Activated B cell treated with CpG ODN at 0.5 μM for 24 hours (primary cell): ENCODE measurements at regions not wholly inside any gene's neighbourhood (a gene's known extent, or its start where the extent isn't known, plus 50 kb on each side); places are given as distances from the start of the nearest gene placed in this dataset.

Experiments
- ATAC-seq: fragments of 200-7000 bp; cut with Tn5 transposase; one replicate; pipeline ENCODE4 v1.10.0; 2021; ENCODE audit warnings: low read depth, mild to moderate bottlenecking, moderate library complexity
- CTCF ChIA-PET: fragments of 350-600 bp; sonication (Branson Sonifier 250); formaldehyde crosslinking; loops from one replicate; lab custom pipeline; 2021; ENCODE audit warnings: antibody characterized with exemption; lab: Charles Lee
- POLR2A ChIA-PET: fragments of 350-600 bp; sonication (Branson Sonifier 250); formaldehyde crosslinking; loops from one replicate; lab custom pipeline; 2021; ENCODE audit warnings: antibody characterized with exemption; lab: Charles Lee
- DNase-seq: peaks from one replicate; pipeline ENCODE4 v3.0.0; 2022
- H3K27ac Mint-ChIP-seq: one replicate; pipeline ENCODE4 v1.8.0; 2020; ENCODE audit warnings: mixed read lengths
- H3K27me3 Mint-ChIP-seq: one replicate; pipeline ENCODE4 v1.8.0; 2021; ENCODE audit warnings: mixed read lengths
- H3K36me3 Mint-ChIP-seq: one replicate; pipeline ENCODE4 v1.8.0; 2021; ENCODE audit warnings: low read depth, mixed read lengths
- H3K4me1 Mint-ChIP-seq: one replicate; pipeline ENCODE4 v1.8.0; 2021; ENCODE audit warnings: mixed read lengths
- H3K4me3 Mint-ChIP-seq: one replicate; pipeline ENCODE4 v1.8.0; 2020; ENCODE audit warnings: mild to moderate bottlenecking, mixed read lengths
- H3K9me3 Mint-ChIP-seq: one replicate; pipeline ENCODE4 v1.8.0; 2020; ENCODE audit warnings: mixed read lengths
- CTCF ChIP-seq: fragments of 200-600 bp; IDR thresholded peaks from one replicate; pipeline ENCODE4 v1.8.0; 2022; ENCODE audit warnings: antibody characterized with exemption, mild to moderate bottlenecking
- intact Hi-C: fragments of 100-400 bp; cut with micrococcal nuclease; formaldehyde crosslinking; loops from one replicate; pipeline ENCODE4 v1.15.1; 2024

- Mint-ChIP-seq H3K4me1 (peaks cover 11% of the 10 kb centered on the region), H3K27me3 (peaks cover 4% of the 10 kb centered on the region), H3K36me3 (no peaks in the 10 kb centered on the region), H3K4me3 (no peak overlapping the region), H3K9me3 (no peaks in the 10 kb centered on the region), H3K27ac (no peak overlapping the region)
- intact Hi-C loops, result no loop called here
- CTCF ChIA-PET, result no interaction called here
- POLR2A ChIA-PET, result no interaction called here
- no peak for TF ChIP-seq CTCF
- ATAC-seq (no peak), DNase-seq (no peak)
Observed at GRCh38 chr5:82745016-82745415, 332.2 kb downstream of the TMEM167A start.

DNA sequence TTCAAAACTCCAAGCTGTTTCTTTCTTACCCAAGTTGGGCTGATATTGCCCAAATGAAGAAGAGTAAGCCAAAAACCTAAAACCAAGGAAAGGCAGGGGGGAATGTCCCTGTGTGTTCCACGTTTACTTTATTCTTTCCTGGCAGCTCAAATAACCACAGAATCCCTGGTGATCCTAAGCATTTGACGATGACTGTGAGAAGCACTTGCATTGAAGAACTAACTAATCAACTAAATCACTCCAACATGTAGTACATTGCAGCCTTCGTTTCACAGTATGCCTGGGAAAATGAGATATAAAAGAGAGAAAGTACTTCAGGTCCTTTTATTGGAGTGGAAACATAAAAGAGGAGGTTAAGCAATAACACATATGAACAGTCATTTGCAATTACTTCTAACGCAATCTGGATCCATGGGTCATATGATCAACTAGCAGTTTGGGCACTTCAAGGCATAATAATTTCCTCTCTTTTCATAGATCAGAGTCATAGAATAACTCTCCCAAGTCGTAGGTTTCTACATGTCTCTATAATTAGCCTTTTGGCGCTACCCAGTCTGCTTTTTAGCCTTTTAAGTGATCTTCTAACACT is 338.4 kb downstream of the TMEM167A start:
- POLR2A ChIA-PET, result no interaction called here
- no peak for DNase-seq
- ATAC-seq, result no peak
- no peaks in the 10 kb centered on the region for H3K36me3 Mint-ChIP-seq
- no peaks in the 10 kb centered on the region for H3K27me3 Mint-ChIP-seq
- no peak overlapping the region for H3K4me3 Mint-ChIP-seq
- intact Hi-C loops, result no loop called here
- no peak overlapping the region for H3K27ac Mint-ChIP-seq
- CTCF ChIA-PET, result no interaction called here
- H3K4me1 Mint-ChIP-seq, result no peaks in the 10 kb centered on the region
- no peak for TF ChIP-seq CTCF
- H3K9me3 Mint-ChIP-seq, result no peaks in the 10 kb centered on the region

DNA sequence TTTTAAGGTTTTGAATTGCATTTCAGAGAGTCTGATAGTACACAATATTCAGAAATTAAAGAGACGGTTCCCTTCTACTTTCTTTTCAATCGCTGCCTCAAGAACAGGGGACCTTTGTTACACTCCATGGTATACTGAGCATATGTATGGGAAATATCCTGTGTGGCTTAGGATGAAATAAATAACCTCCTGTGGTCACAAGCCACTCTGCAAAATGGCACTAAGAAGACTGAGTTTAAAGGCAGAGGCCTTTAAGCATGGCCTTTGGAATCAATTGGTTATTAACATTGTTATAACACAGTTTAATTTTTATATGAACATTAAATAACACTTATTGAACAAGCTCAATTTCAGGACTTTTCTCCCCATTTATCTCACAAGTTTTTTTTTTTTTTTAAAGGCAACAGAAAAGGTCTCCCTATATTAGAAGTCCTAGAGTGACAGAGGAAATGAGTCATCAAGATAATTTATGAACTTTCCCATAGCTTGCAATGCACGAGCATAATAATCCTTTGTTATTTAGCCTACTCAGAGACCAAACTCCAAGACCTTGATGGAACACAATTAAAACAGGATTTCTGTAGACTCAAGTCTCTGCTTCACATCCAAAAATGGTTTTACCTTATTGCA is 341.9 kb downstream of the TMEM167A start:
- Mint-ChIP-seq H3K27me3 (no peaks in the 10 kb centered on the region), H3K36me3 (no peaks in the 10 kb centered on the region), H3K4me3 (no peak overlapping the region), H3K9me3 (peaks cover 3% of the 10 kb centered on the region), H3K27ac (no peak overlapping the region), H3K4me1 (no peaks in the 10 kb centered on the region)
- ChIA-PET POLR2A (no interaction called here), CTCF (no interaction called here)
- no peak for TF ChIP-seq CTCF
- intact Hi-C loops, result no loop called here
- DNase-seq (no peak), ATAC-seq (no peak)

DNA sequence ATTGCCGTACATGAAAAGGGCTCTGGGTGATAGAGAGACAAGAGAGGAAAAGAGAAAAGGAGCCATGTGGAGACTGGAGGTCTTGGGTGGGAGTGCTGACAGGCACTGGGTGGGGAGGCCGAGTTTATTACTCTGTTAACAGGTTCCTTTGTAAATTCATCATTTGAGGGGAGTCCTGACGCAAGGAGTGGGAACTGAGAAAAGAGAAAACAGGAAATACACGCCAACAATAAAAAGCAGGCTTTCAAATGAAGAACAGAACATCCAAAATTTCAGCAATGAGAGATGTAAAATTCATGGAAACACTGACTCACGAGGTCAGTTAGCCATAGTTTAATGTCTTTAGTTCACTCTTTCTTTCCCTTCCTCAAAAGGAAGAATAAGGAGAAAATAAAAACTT is 342.8 kb downstream of the TMEM167A start:
- peaks cover 3% of the 10 kb centered on the region for H3K9me3 Mint-ChIP-seq
- POLR2A ChIA-PET, result no interaction called here
- CTCF ChIA-PET, result no interaction called here
- H3K36me3 Mint-ChIP-seq, result no peaks in the 10 kb centered on the region
- intact Hi-C loops, result no loop called here
- no peak for DNase-seq
- H3K4me3 Mint-ChIP-seq, result no peak overlapping the region
- no peak overlapping the region for H3K27ac Mint-ChIP-seq
- H3K27me3 Mint-ChIP-seq, result no peaks in the 10 kb centered on the region
- ATAC-seq, result no peak
- no peak for TF ChIP-seq CTCF
- no peaks in the 10 kb centered on the region for H3K4me1 Mint-ChIP-seq

DNA sequence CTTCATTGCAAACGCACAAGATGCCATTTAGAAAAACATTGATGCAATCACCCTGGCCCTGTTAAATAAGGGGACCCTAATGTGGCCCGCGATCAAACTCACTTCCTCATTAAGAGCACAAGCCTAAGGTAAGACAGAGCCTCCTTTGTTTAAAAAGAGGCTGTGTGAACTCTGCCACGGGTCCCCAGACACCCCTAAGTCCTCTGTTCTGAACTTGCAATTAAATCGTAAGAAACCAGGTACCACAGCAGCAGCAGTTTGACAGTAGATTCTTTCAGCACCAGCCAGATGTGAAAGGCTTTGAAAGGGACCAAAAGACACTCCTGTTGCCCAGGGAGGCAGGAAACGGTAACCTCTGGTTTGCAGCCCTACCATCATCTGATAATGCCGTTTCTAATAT is 346.3 kb downstream of the TMEM167A start:
- Mint-ChIP-seq H3K4me3 (no peak overlapping the region), H3K27me3 (no peaks in the 10 kb centered on the region), H3K9me3 (peaks cover 6% of the 10 kb centered on the region), H3K4me1 (no peaks in the 10 kb centered on the region), H3K36me3 (no peaks in the 10 kb centered on the region), H3K27ac (no peak overlapping the region)
- DNase-seq, result no peak
- POLR2A ChIA-PET, result no interaction called here
- TF ChIP-seq CTCF, result no peak
- CTCF ChIA-PET, result no interaction called here
- no peak for ATAC-seq
- intact Hi-C loops, result no loop called here
